Transverse colon (tissue), 3 donors: ENCODE measurements at regions not wholly inside any gene's neighbourhood (a gene's known extent, or its start where the extent isn't known, plus 50 kb on each side); places are given as distances from the start of the nearest gene placed in this dataset.

ENCODE experiments used
- CTCF ChIP-seq, 5 experiments: fragments of 200-600 bp in 3 of 5; fragments of 450-650 bp in 2 of 5; sonication (generic) in 3 of 5; IDR thresholded peaks; 1 replicate in 2 of 5; 2 replicates in 3 of 5; pipeline ENCODE4 v1.5.1; 2016 to 2017; ENCODE audit warnings: antibody characterized with exemption in 5 of 5, inconsistent platforms in 3 of 5, mild to moderate bottlenecking in 2 of 5, moderate library complexity in 1 of 5
- EP300 ChIP-seq: sonication (generic); formaldehyde crosslinking; IDR thresholded peaks from one replicate; pipeline ENCODE4 v1.6.1; 2017; ENCODE audit warnings: antibody characterized with exemption, low read depth
- POLR2A ChIP-seq: fragments of 450-650 bp; IDR thresholded peaks from one replicate; pipeline ENCODE4 v1.6.1; 2016; ENCODE audit warnings: antibody characterized with exemption, mild to moderate bottlenecking, moderate library complexity

GRCh38 chr7:45399069-45399468 lies 175.1 kb upstream of the ADCY1 start:
- TF ChIP-seq CTCF (IDR thresholded peaks at IDR 0.05) (no peak), EP300 (no peak), POLR2A (no peak)
